ENCODE measurements at regions not wholly inside any gene's neighbourhood (a gene's known extent, or its start where the extent isn't known, plus 50 kb on each side); places are given as distances from the start of the nearest gene placed in this dataset.

GRCh38 chr17:13107676-13108235, 89.9 kb upstream of the ELAC2 start:
- no peaks in the 10 kb centered on the region for H3K9me3 ChIP-seq (ENCODE audit: severe bottlenecking)
- DNase-seq: no peak
- no peak for TF ChIP-seq CTCF (IDR thresholded peaks at IDR 0.05; ENCODE audit: low read depth, low read length)
- H3K36me3 ChIP-seq: no peaks in the 10 kb centered on the region
- H3K27ac ChIP-seq: no peak overlapping the region
- H3K4me3 ChIP-seq (ENCODE audit: low read depth, low read length): no peak overlapping the region
- no peaks in the 10 kb centered on the region for H3K27me3 ChIP-seq (ENCODE audit: insufficient read depth, low read depth, severe bottlenecking)

GRCh38 chr17:13106171-13106570, 88.3 kb upstream of the ELAC2 start:
- no peaks in the 10 kb centered on the region for H3K9me3 ChIP-seq (ENCODE audit: severe bottlenecking)
- no peaks in the 10 kb centered on the region for H3K36me3 ChIP-seq
- no peak for TF ChIP-seq CTCF (IDR thresholded peaks at IDR 0.05; ENCODE audit: low read depth, low read length)
- DNase-seq: no peak
- H3K27ac ChIP-seq: no peak overlapping the region
- no peaks in the 10 kb centered on the region for H3K27me3 ChIP-seq (ENCODE audit: insufficient read depth, low read depth, severe bottlenecking)
- no peak overlapping the region for H3K4me3 ChIP-seq (ENCODE audit: low read depth, low read length)

- Histone ChIP-seq H3K27me3 (ENCODE audit: insufficient read depth, low read depth, severe bottlenecking) (no peaks in the 10 kb centered on the region), H3K4me3 (ENCODE audit: low read depth, low read length) (no peak overlapping the region), H3K36me3 (no peaks in the 10 kb centered on the region), H3K9me3 (ENCODE audit: severe bottlenecking) (no peaks in the 10 kb centered on the region), H3K27ac (no peak overlapping the region)
- TF ChIP-seq CTCF (IDR thresholded peaks at IDR 0.05; ENCODE audit: low read depth, low read length): no peak
- no peak for DNase-seq
These were observed 86.7 kb upstream of the ELAC2 start for GRCh38 chr17:13104576-13104975.

- no peak for DNase-seq
- TF ChIP-seq CTCF (IDR thresholded peaks at IDR 0.05; ENCODE audit: low read depth, low read length): no peak
- no peak overlapping the region for H3K27ac ChIP-seq
- H3K9me3 ChIP-seq (ENCODE audit: severe bottlenecking): no peaks in the 10 kb centered on the region
- no peaks in the 10 kb centered on the region for H3K27me3 ChIP-seq (ENCODE audit: insufficient read depth, low read depth, severe bottlenecking)
- no peak overlapping the region for H3K4me3 ChIP-seq (ENCODE audit: low read depth, low read length)
- no peaks in the 10 kb centered on the region for H3K36me3 ChIP-seq
These were observed 84.7 kb upstream of the ELAC2 start for GRCh38 chr17:13102477-13102876.

- H3K9me3 ChIP-seq (ENCODE audit: severe bottlenecking): no peaks in the 10 kb centered on the region
- H3K27me3 ChIP-seq (ENCODE audit: insufficient read depth, low read depth, severe bottlenecking): no peaks in the 10 kb centered on the region
- no peaks in the 10 kb centered on the region for H3K36me3 ChIP-seq
- no peak overlapping the region for H3K4me3 ChIP-seq (ENCODE audit: low read depth, low read length)
- no peak for TF ChIP-seq CTCF (IDR thresholded peaks at IDR 0.05; ENCODE audit: low read depth, low read length)
- no peak overlapping the region for H3K27ac ChIP-seq
- DNase-seq: no peak
These were observed 82.1 kb upstream of the ELAC2 start for GRCh38 chr17:13099926-13100325.

- Histone ChIP-seq H3K27me3 (ENCODE audit: insufficient read depth, low read depth, severe bottlenecking) (no peaks in the 10 kb centered on the region), H3K4me3 (ENCODE audit: low read depth, low read length) (no peak overlapping the region), H3K36me3 (no peaks in the 10 kb centered on the region), H3K27ac (no peak overlapping the region), H3K9me3 (ENCODE audit: severe bottlenecking) (no peaks in the 10 kb centered on the region)
- no peak for DNase-seq
- TF ChIP-seq CTCF (IDR thresholded peaks at IDR 0.05; ENCODE audit: low read depth, low read length): no peak
These were observed 81.4 kb upstream of the ELAC2 start for GRCh38 chr17:13099089-13099735.
